IMR-90 (cell line): ENCODE measurements at regions not wholly inside any gene's neighbourhood (a gene's known extent, or its start where the extent isn't known, plus 50 kb on each side); places are given as distances from the start of the nearest gene placed in this dataset.

ENCODE experiments used
- ATAC-seq: fragments of 200-7000 bp; cut with Tn5 transposase; 2 replicates; pipeline ENCODE4 v1.9.1; 2020; ENCODE audit warnings: low read depth, mild to moderate bottlenecking, moderate library complexity
- BruUV-seq: library from RNA; stranded (reverse); fragments of 400-500 nt; replicated peaks from 2 replicates; lab custom pipeline; 2021; lab: Mats Ljungman, UMichigan
- CTCF ChIA-PET: fragments of 300-600 bp; formaldehyde crosslinking; extraction: SDS; loops from one replicate; lab custom pipeline; 2021; ENCODE audit warnings: antibody characterized with exemption; lab: Yijun Ruan, JAX
- POLR2A ChIA-PET: fragments of 300-600 bp; sonication (Branson Sonifier 250); formaldehyde crosslinking; loops from one replicate; lab custom pipeline; 2022; ENCODE audit warnings: antibody characterized with exemption; ENCODE audit not compliant: unreplicated experiment; lab: Charles Lee
- DNase-seq: peaks from one replicate; pipeline ENCODE4 v3.0.0; 2013
- H2AFZ ChIP-seq: replicated peaks from 2 replicates; pipeline ENCODE3; 2013; ENCODE audit warnings: low read length, mild to moderate bottlenecking; ENCODE audit not compliant: poor library complexity
- H2AK5ac ChIP-seq: 2 replicates; pipeline ENCODE4 v1.6.1; 2013; ENCODE audit warnings: low read depth, low read length, inconsistent platforms
- H2AK9ac ChIP-seq: replicated peaks from 2 replicates; pipeline ENCODE3; 2013; ENCODE audit warnings: mild to moderate bottlenecking, low read depth, low read length, moderate library complexity; ENCODE audit not compliant: poor library complexity
- H2BK120ac ChIP-seq: 2 replicates; pipeline ENCODE4 v1.6.1; 2013; ENCODE audit warnings: low read depth, low read length, inconsistent platforms
- H2BK15ac ChIP-seq: 3 replicates; pipeline ENCODE4 v1.6.1; 2013; ENCODE audit warnings: low read depth, low read length, inconsistent platforms
- H2BK20ac ChIP-seq: 2 replicates; pipeline ENCODE4 v1.6.1; 2013; ENCODE audit warnings: low read depth, mild to moderate bottlenecking, inconsistent platforms, low read length, moderate library complexity
- H2BK5ac ChIP-seq: 2 replicates; pipeline ENCODE4 v1.6.1; 2013; ENCODE audit warnings: mild to moderate bottlenecking, low read depth, low read length, inconsistent platforms; ENCODE audit not compliant: poor library complexity, severe bottlenecking
- H3K14ac ChIP-seq: replicated peaks from 2 replicates; pipeline ENCODE4 v1.6.1; 2013; ENCODE audit warnings: low read depth, low read length, inconsistent platforms
- H3K18ac ChIP-seq: 2 replicates; pipeline ENCODE4 v1.6.1; 2013; ENCODE audit warnings: low read depth, low read length, control low read depth
- H3K23ac ChIP-seq: 2 replicates; pipeline ENCODE4 v1.6.1; 2013; ENCODE audit warnings: low read depth, low read length, inconsistent platforms
- H3K27ac ChIP-seq: 2 replicates; pipeline ENCODE4 v1.5.1; 2013; ENCODE audit warnings: mild to moderate bottlenecking, control low read depth, low read length; ENCODE audit not compliant: insufficient read depth
- H3K27me3 ChIP-seq: 2 replicates; pipeline ENCODE4 v1.6.1; 2013; ENCODE audit warnings: low read length; ENCODE audit not compliant: control insufficient read depth, insufficient read depth
- H3K36me3 ChIP-seq: 2 replicates; pipeline ENCODE4 v1.6.1; 2013; ENCODE audit warnings: low read length, mixed read lengths; ENCODE audit not compliant: control insufficient read depth, insufficient read depth
- H3K4ac ChIP-seq: 2 replicates; pipeline ENCODE4 v1.6.1; 2013; ENCODE audit warnings: low read depth, low read length, inconsistent platforms
- H3K4me1 ChIP-seq: 2 replicates; pipeline ENCODE4 v1.6.1; 2013; ENCODE audit warnings: low read length, mixed read lengths; ENCODE audit not compliant: control insufficient read depth, insufficient read depth
- H3K4me2 ChIP-seq: 2 replicates; pipeline ENCODE4 v1.6.1; 2013; ENCODE audit warnings: low read depth, mild to moderate bottlenecking, control low read depth, low read length, moderate library complexity
- H3K4me3 ChIP-seq: 2 replicates; pipeline ENCODE4 v1.5.1; 2013; ENCODE audit warnings: low read depth, mild to moderate bottlenecking, control low read depth, low read length, moderate library complexity; ENCODE audit not compliant: insufficient read depth
- H3K56ac ChIP-seq: 2 replicates; pipeline ENCODE4 v1.6.1; 2013; ENCODE audit warnings: low read length, inconsistent platforms; ENCODE audit not compliant: insufficient read depth; ENCODE audit errors: extremely low read depth
- H3K79me1 ChIP-seq, 2 experiments: 2 replicates each; pipeline ENCODE4 v1.6.1; 2013; ENCODE audit warnings: low read length in 2 of 2, inconsistent platforms in 1 of 2, low read depth in 1 of 2
- H3K9ac ChIP-seq: 2 replicates; pipeline ENCODE4 v1.6.1; 2013; ENCODE audit warnings: low read depth, low read length, control low read depth
- H3K9me1 ChIP-seq: 2 replicates; pipeline ENCODE4 v1.6.1; 2013; ENCODE audit warnings: low read length, inconsistent platforms; ENCODE audit not compliant: insufficient read depth
- H3K9me3 ChIP-seq: 2 replicates; pipeline ENCODE4 v1.6.1; 2013; ENCODE audit warnings: low read length; ENCODE audit not compliant: control insufficient read depth, insufficient read depth
- H4K20me1 ChIP-seq: 2 replicates; pipeline ENCODE4 v1.6.1; 2013; ENCODE audit warnings: low read length, inconsistent platforms; ENCODE audit not compliant: insufficient read depth
- H4K5ac ChIP-seq: 2 replicates; pipeline ENCODE4 v1.6.1; 2013; ENCODE audit warnings: mild to moderate bottlenecking, low read depth, low read length, control low read depth
- H4K8ac ChIP-seq, 2 experiments: 2 replicates each; pipeline ENCODE4 v1.6.1; 2013; ENCODE audit warnings: low read depth in 2 of 2, low read length in 2 of 2, control low read depth in 1 of 2, inconsistent platforms in 1 of 2
- H4K91ac ChIP-seq: 2 replicates; pipeline ENCODE4 v1.6.1; 2013; ENCODE audit warnings: low read depth, low read length, inconsistent platforms; ENCODE audit not compliant: insufficient read depth
- FOS ChIP-seq: fragments of 150-350 bp; IDR thresholded peaks from 2 replicates; pipeline ENCODE4 v1.6.1; 2016; ENCODE audit warnings: low read depth, low read length
- MAFK ChIP-seq: IDR thresholded peaks from 2 replicates; pipeline ENCODE4 v1.6.1; 2012; ENCODE audit warnings: low read depth, low read length, improper control_type of control experiment
- MAZ ChIP-seq: IDR thresholded peaks from 2 replicates; pipeline ENCODE4 v1.6.1; 2012; ENCODE audit warnings: low read depth, mild to moderate bottlenecking, low read length, improper control_type of control experiment, moderate library complexity, borderline replicate concordance
- MXI1 ChIP-seq: IDR thresholded peaks from 2 replicates; pipeline ENCODE4 v1.6.1; 2012; ENCODE audit warnings: low read depth, mild to moderate bottlenecking, low read length, moderate library complexity, borderline replicate concordance
- RCOR1 ChIP-seq: IDR thresholded peaks from 2 replicates; pipeline ENCODE4 v1.6.1; 2012; ENCODE audit warnings: mild to moderate bottlenecking, low read length, improper control_type of control experiment; ENCODE audit not compliant: insufficient replicate concordance
- RFX5 ChIP-seq: IDR thresholded peaks from 2 replicates; pipeline ENCODE4 v1.8.0; 2012; ENCODE audit warnings: low read depth, mild to moderate bottlenecking, low read length, moderate library complexity
- USF2 ChIP-seq: fragments of 150-350 bp; IDR thresholded peaks from 2 replicates; pipeline ENCODE4 v1.6.1; 2017; ENCODE audit warnings: mild to moderate bottlenecking, antibody characterized with exemption, low read length, low read depth
- WGBS, 2 experiments: methylation state at CpG; one replicate each; pipeline versions ENCODE4 v1.1.5 to v1.1.7; 2013; ENCODE audit warnings: missing lambda C conversion rate in 2 of 2; ENCODE audit not compliant: insufficient read length in 1 of 2; ENCODE audit errors: extremely low coverage in 2 of 2; 5-methylcytosine and 5-hydroxymethylcytosine counted together
- dilution Hi-C: fragments of 300-500 bp; cut with HindIII; formaldehyde crosslinking; loops from one replicate; pipeline ENCODE4 v1.14.3; 2018; ENCODE audit warnings: low sequenced_read_pairs; ENCODE audit not compliant: unreplicated experiment
- in situ Hi-C: fragments of 300-500 bp; cut with MboI; formaldehyde crosslinking; loops from 3 replicates; pipeline ENCODE4 v1.14.3; 2019; ENCODE audit warnings: low sequenced_read_pairs, inconsistent platforms, mixed read lengths
- intact Hi-C: fragments of 100-400 bp; cut with micrococcal nuclease; formaldehyde crosslinking; loops from 2 replicates; pipeline ENCODE4 v1.10.0; 2022

DNA sequence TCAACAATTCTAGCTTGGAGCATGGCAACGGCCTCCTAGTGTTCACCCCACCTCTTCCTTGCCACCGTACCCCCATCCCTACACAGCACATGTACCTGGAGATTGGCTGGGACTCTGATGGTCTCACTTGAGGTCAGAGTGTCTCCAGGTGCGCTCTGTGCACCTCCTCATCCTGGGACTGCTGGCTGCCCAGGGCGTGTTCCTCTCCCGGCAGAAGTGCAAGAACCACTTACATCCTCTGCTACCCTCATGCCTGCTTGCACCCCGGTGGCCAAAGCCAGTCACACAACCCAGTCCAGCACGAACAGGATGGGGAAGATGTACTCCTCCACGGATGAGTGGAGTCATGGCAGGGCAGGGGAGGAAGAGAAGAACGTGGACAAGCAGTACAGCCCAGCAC lies 151.5 kb downstream of the ASB1 start:
- no TSS peak for BruUV-seq
- in situ Hi-C loops, result no loop called here

More for the DNA sequence above, 151.5 kb downstream of the ASB1 start:
- Histone ChIP-seq H2BK120ac (no peak overlapping the region), H3K27ac (no peak overlapping the region), H2BK20ac (no peak overlapping the region), H3K56ac (no peak overlapping the region), H4K91ac (no peak overlapping the region), H4K20me1 (no peaks in the 10 kb centered on the region), H3K18ac (no peak overlapping the region), H3K79me1 (no peaks in the 10 kb centered on the region), H3K4me3 (no peak overlapping the region), H2AFZ (no peak overlapping the region), H4K5ac (no peak overlapping the region), H3K4ac (no peak overlapping the region), H3K23ac (no peak overlapping the region), H3K27me3 (peaks cover 25% of the 10 kb centered on the region), H3K14ac (no peak overlapping the region), H4K8ac (no peak overlapping the region), H3K9me1 (no peaks in the 10 kb centered on the region), H3K9me3 (peaks cover 3% of the 10 kb centered on the region; the same call in 1 of the 2 replicates), H2AK5ac (no peak overlapping the region), H3K4me2 (no peak overlapping the region), H3K4me1 (no peaks in the 10 kb centered on the region), H3K36me3 (no peaks in the 10 kb centered on the region), H2AK9ac (no peak overlapping the region), H2BK5ac (no peak overlapping the region), H3K9ac (no peak overlapping the region), H2BK15ac (no peak overlapping the region)
- dilution Hi-C loops (no loop called here), intact Hi-C loops (no loop called here)
- ChIA-PET POLR2A (no interaction called here), CTCF (no interaction called here)
- no peak for DNase-seq
- WGBS, 2 experiments, result 33% methylated on average over 2 of the region's 9 CpGs; no CpG with 5 or more reads in 1 of the 2 experiments
- TF ChIP-seq MAFK (no peak), MXI1 (no peak), RCOR1 (no peak), USF2 (no peak), FOS (no peak), MAZ (no peak), RFX5 (no peak)
- ATAC-seq, result no peak
